ENCODE measurements at regions not wholly inside any gene's neighbourhood (a gene's known extent, or its start where the extent isn't known, plus 50 kb on each side); places are given as distances from the start of the nearest gene placed in this dataset.

DNA sequence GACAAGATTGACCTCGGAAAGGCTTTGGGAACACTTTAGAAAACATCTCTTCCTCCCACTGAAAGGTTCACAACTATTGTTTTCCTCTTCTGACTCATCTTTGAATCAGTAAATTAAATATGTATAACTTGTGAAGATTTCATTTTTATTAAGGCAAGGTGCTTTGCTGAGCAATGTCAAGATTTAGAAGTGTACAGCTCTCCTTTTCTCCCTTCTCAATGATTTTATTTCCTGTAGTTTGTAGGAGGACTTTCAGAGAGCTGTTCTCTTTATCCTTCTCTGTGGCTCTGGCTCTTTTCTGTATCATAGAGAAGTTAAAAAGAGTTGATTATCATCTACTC lies 594.2 kb downstream of the METTL15 start:
- WGBS, 2 donors: 39 to 67% methylated on average over 1 of the region's 1 CpG
- Histone ChIP-seq H3K4me3 (ENCODE audit: low read depth in 1 of 2, low read length in 2 of 2) (no peak overlapping the region), H3K4me1 (ENCODE audit: control insufficient read depth in 2 of 2, insufficient read depth in 2 of 2, low read length in 1 of 2) (peaks cover 0 to 2% of the 10 kb centered on the region in 2 donors), H3K27ac (ENCODE audit: low read depth in 2 of 2, low read length in 1 of 2) (no peak overlapping the region), H3K9me3 (ENCODE audit: control insufficient read depth in 2 of 2, insufficient read depth in 1 of 2, low read depth in 1 of 2, low read length in 1 of 2) (no peaks in the 10 kb centered on the region), H3K36me3 (ENCODE audit: control insufficient read depth in 2 of 2, insufficient read depth in 2 of 2, low read length in 1 of 2) (no peaks in the 10 kb centered on the region), H3K27me3 (ENCODE audit: control insufficient read depth in 1 of 2, insufficient read depth in 2 of 2, low read length in 2 of 2) (no peaks in the 10 kb centered on the region)

DNA sequence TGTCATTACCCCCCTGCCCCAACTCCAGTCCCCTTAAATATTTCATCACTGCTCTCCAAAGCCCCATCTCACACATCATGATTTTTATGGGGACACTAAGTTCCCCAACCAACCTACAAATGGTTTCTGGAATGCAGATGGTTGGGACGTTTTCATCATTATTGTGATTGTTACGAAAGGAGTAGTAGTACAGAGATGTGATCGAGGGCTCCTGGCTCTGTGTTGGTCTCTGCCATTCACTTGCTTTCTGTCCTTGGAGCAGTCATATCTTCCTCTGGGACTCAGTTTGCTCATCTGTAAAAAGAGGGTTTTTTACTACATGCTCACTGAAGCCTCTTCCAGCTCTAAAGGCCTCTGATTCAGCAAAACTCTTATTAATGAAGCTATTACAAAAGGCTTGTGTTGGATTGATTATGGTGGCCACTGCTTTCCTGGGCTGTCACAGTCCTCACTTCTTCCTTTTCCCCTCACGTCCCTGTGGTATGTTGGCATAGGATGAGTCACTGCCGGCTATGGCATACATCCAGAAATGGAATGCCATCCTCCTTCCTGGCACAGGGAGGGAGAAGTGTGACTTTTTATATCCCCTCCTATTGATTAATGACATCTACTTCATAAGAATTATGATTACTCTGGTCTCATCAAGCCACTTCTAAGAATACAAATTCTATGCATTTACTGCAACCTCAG lies 593.7 kb downstream of the METTL15 start:
- Histone ChIP-seq H3K4me3 (ENCODE audit: low read depth in 1 of 2, low read length in 2 of 2) (no peak overlapping the region), H3K36me3 (ENCODE audit: control insufficient read depth in 2 of 2, insufficient read depth in 2 of 2, low read length in 1 of 2) (no peaks in the 10 kb centered on the region), H3K4me1 (ENCODE audit: control insufficient read depth in 2 of 2, insufficient read depth in 2 of 2, low read length in 1 of 2) (peaks cover 0 to 2% of the 10 kb centered on the region in 2 donors), H3K27me3 (ENCODE audit: control insufficient read depth in 1 of 2, insufficient read depth in 2 of 2, low read length in 2 of 2) (no peaks in the 10 kb centered on the region), H3K27ac (ENCODE audit: low read depth in 2 of 2, low read length in 1 of 2) (no peak overlapping the region), H3K9me3 (ENCODE audit: control insufficient read depth in 2 of 2, insufficient read depth in 1 of 2, low read depth in 1 of 2, low read length in 1 of 2) (no peaks in the 10 kb centered on the region)
- 64 to 70% methylated on average over 5 of the region's 5 CpGs for WGBS, 2 donors

DNA sequence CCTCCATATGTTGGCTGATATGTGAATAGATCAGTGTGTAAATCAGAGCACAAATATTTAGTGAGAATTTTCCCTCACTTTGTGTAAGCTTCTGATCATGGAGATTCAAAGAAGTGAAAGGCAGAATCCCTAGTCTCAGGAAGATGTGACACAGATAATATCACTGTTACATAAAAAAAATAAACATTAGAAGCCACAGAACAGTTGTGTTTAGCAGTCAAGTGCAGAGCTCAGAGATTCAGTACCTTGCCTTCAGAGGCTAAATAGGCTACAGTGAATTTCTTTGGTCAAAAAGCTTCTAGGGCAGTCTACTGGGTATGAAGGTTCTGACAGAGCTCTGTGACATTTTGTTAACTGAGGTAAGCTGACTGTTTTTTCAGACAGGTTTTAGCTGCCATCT lies 591.5 kb downstream of the METTL15 start:
- Histone ChIP-seq H3K36me3 (ENCODE audit: control insufficient read depth in 2 of 2, insufficient read depth in 2 of 2, low read length in 1 of 2) (no peaks in the 10 kb centered on the region), H3K4me3 (ENCODE audit: low read depth in 1 of 2, low read length in 2 of 2) (no peak overlapping the region), H3K9me3 (ENCODE audit: control insufficient read depth in 2 of 2, insufficient read depth in 1 of 2, low read depth in 1 of 2, low read length in 1 of 2) (no peaks in the 10 kb centered on the region), H3K27ac (ENCODE audit: low read depth in 2 of 2, low read length in 1 of 2) (no peak overlapping the region), H3K27me3 (ENCODE audit: control insufficient read depth in 1 of 2, insufficient read depth in 2 of 2, low read length in 2 of 2) (no peaks in the 10 kb centered on the region), H3K4me1 (ENCODE audit: control insufficient read depth in 2 of 2, insufficient read depth in 2 of 2, low read length in 1 of 2) (peaks cover 0 to 2% of the 10 kb centered on the region in 2 donors)

DNA sequence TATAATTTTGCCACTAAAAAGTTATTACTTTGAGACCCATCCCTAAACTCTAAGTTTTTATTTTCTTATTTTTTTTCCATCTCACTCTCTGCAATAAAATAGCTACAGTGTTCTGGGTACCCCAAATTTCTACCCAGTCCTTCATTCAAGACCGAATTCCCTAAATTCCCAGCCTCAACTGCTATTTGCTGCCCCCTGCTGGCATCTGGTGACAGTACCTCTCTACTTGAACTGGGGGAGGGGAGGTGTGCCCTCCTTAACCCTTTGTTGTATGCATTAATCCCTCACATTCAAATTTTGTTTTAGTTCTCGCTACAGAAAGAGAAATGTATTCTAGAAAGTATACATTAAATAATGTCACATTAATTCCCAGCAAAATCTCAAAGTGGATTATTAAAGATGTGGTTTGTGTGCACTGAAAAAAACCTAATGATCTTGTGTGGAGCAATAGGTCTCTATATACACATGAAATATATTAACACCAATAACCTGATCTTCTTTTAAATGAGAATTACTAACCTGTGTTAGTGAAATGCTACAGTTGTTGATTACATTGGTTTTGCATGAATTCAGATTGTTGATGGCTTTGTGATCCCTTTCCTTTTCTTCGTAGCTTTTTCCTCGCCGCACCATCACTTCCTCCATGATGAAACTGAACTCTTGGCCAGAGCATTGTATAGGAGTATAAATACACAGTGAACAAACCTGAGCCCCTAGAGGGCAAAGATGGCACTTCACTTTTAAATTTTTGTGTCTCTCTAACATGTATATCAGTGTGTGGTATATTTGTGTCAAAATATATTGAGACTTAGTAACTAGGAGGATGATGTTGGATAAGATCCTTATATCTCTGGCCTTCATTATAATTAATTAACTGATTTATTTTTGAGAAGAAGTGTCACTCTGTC lies 590.0 kb downstream of the METTL15 start:
- Histone ChIP-seq H3K27ac (ENCODE audit: low read depth in 2 of 2, low read length in 1 of 2) (no peak overlapping the region), H3K4me1 (ENCODE audit: control insufficient read depth in 2 of 2, insufficient read depth in 2 of 2, low read length in 1 of 2) (peaks cover 0 to 2% of the 10 kb centered on the region in 2 donors), H3K4me3 (ENCODE audit: low read depth in 1 of 2, low read length in 2 of 2) (no peak overlapping the region), H3K9me3 (ENCODE audit: control insufficient read depth in 2 of 2, insufficient read depth in 1 of 2, low read depth in 1 of 2, low read length in 1 of 2) (no peaks in the 10 kb centered on the region), H3K36me3 (ENCODE audit: control insufficient read depth in 2 of 2, insufficient read depth in 2 of 2, low read length in 1 of 2) (no peaks in the 10 kb centered on the region), H3K27me3 (ENCODE audit: control insufficient read depth in 1 of 2, insufficient read depth in 2 of 2, low read length in 2 of 2) (no peaks in the 10 kb centered on the region)
- 67 to 71% methylated on average over 5 of the region's 5 CpGs for WGBS, 2 donors

DNA sequence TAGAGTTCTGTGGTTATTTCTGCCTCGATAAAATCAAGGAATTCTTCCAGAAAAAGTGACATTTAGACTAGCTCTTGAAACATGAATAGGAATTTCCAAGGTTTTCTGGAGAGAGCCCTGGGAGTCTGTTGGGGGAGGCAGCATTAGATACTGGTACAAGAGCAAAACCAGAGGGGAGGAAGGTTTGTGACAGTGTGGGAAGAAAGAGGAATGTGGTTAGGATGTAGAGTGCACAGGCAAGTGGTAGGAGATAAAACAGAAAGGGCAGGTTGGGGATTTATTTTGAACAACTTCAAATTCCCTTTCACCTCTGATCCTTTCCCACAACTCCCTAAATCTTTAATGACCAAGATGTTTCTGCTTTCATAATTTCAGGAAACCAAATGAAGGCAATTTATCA lies 588.4 kb downstream of the METTL15 start:
- H3K9me3 ChIP-seq (ENCODE audit: control insufficient read depth in 2 of 2, insufficient read depth in 1 of 2, low read depth in 1 of 2, low read length in 1 of 2): no peaks in the 10 kb centered on the region
- WGBS, 2 donors: 63 to 66% methylated on average over 1 of the region's 1 CpG

DNA sequence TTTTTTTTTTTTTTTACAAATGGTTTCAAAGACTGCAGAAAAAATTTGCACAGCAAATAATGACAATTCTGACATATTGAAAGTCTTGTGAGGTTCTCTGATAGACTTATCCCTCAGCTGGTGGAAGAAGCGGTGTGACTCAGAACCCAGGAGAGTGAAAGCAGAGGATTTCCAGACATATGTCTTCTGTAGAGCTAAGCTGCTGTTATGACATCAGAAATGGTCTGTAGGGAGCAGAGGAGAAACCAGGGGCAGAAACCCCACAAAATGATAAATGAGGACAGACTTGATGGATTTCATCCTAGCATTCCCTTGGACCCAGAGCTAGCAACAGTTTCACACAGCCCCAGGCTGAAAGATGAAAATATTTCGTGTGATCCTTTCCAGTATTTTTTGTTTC lies 582.6 kb downstream of the METTL15 start:
- no peaks in the 10 kb centered on the region for H3K27me3 ChIP-seq (ENCODE audit: control insufficient read depth in 1 of 2, insufficient read depth in 2 of 2, low read length in 2 of 2)
- WGBS, 2 donors: 61 to 82% methylated on average over 2 of the region's 2 CpGs

More for the DNA sequence above, 588.4 kb downstream of the METTL15 start:
- Histone ChIP-seq H3K4me1 (ENCODE audit: control insufficient read depth in 2 of 2, insufficient read depth in 2 of 2, low read length in 1 of 2) (no peaks in the 10 kb centered on the region), H3K36me3 (ENCODE audit: control insufficient read depth in 2 of 2, insufficient read depth in 2 of 2, low read length in 1 of 2) (no peaks in the 10 kb centered on the region), H3K27ac (ENCODE audit: low read depth in 2 of 2, low read length in 1 of 2) (no peak overlapping the region), H3K4me3 (ENCODE audit: low read depth in 1 of 2, low read length in 2 of 2) (no peak overlapping the region), H3K27me3 (ENCODE audit: control insufficient read depth in 1 of 2, insufficient read depth in 2 of 2, low read length in 2 of 2) (no peaks in the 10 kb centered on the region)

GRCh38 chr11:28684011-28684586 lies 575.9 kb downstream of the METTL15 start:
- H3K9me3 ChIP-seq (ENCODE audit: control insufficient read depth in 2 of 2, insufficient read depth in 1 of 2, low read depth in 1 of 2, low read length in 1 of 2): no peaks in the 10 kb centered on the region
- H3K36me3 ChIP-seq (ENCODE audit: control insufficient read depth in 2 of 2, insufficient read depth in 2 of 2, low read length in 1 of 2): no peaks in the 10 kb centered on the region
- H3K27ac ChIP-seq (ENCODE audit: low read depth in 2 of 2, low read length in 1 of 2): no peak overlapping the region
- no peaks in the 10 kb centered on the region for H3K4me1 ChIP-seq (ENCODE audit: control insufficient read depth in 2 of 2, insufficient read depth in 2 of 2, low read length in 1 of 2)
- H3K27me3 ChIP-seq (ENCODE audit: control insufficient read depth in 1 of 2, insufficient read depth in 2 of 2, low read length in 2 of 2): no peaks in the 10 kb centered on the region
- no peak overlapping the region for H3K4me3 ChIP-seq (ENCODE audit: low read depth in 1 of 2, low read length in 2 of 2)
- 59 to 63% methylated on average over 4 of the region's 4 CpGs for WGBS, 2 donors

More for the DNA sequence above, 582.6 kb downstream of the METTL15 start:
- Histone ChIP-seq H3K36me3 (ENCODE audit: control insufficient read depth in 2 of 2, insufficient read depth in 2 of 2, low read length in 1 of 2) (no peaks in the 10 kb centered on the region), H3K4me1 (ENCODE audit: control insufficient read depth in 2 of 2, insufficient read depth in 2 of 2, low read length in 1 of 2) (no peaks in the 10 kb centered on the region), H3K4me3 (ENCODE audit: low read depth in 1 of 2, low read length in 2 of 2) (no peak overlapping the region), H3K9me3 (ENCODE audit: control insufficient read depth in 2 of 2, insufficient read depth in 1 of 2, low read depth in 1 of 2, low read length in 1 of 2) (no peaks in the 10 kb centered on the region), H3K27ac (ENCODE audit: low read depth in 2 of 2, low read length in 1 of 2) (no peak overlapping the region)

GRCh38 chr11:28679795-28680468 lies 571.7 kb downstream of the METTL15 start:
- no peaks in the 10 kb centered on the region for H3K36me3 ChIP-seq (ENCODE audit: control insufficient read depth in 2 of 2, insufficient read depth in 2 of 2, low read length in 1 of 2)
- WGBS, 2 donors: 90% methylated on average over 3 of the region's 3 CpGs
- no peaks in the 10 kb centered on the region for H3K27me3 ChIP-seq (ENCODE audit: control insufficient read depth in 1 of 2, insufficient read depth in 2 of 2, low read length in 2 of 2)
- no peak overlapping the region for H3K4me3 ChIP-seq (ENCODE audit: low read depth in 1 of 2, low read length in 2 of 2)
- no peak overlapping the region for H3K27ac ChIP-seq (ENCODE audit: low read depth in 2 of 2, low read length in 1 of 2)
- no peaks in the 10 kb centered on the region for H3K9me3 ChIP-seq (ENCODE audit: control insufficient read depth in 2 of 2, insufficient read depth in 1 of 2, low read depth in 1 of 2, low read length in 1 of 2)
- H3K4me1 ChIP-seq (ENCODE audit: control insufficient read depth in 2 of 2, insufficient read depth in 2 of 2, low read length in 1 of 2): no peaks in the 10 kb centered on the region

DNA sequence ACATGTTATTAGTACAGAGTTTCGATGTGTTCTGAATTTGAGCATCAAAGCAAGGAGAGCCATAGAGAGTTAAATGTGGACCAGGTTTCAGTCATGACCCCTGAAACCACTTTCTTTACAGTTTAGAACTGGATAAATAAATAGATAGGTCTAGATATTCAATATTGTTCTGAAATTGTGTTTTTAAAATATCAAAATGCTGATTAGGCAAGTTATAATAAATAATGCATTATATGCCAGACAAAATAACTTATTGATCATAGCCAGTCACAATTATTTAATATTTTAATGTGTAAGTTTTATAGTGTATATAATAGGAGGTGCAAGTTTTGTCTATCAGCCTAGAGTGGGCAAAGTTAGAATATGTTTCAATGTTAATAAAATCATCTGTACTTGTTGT lies 569.5 kb downstream of the METTL15 start:
- Histone ChIP-seq H3K27ac (ENCODE audit: low read depth in 2 of 2, low read length in 1 of 2) (no peak overlapping the region), H3K9me3 (ENCODE audit: control insufficient read depth in 2 of 2, insufficient read depth in 1 of 2, low read depth in 1 of 2, low read length in 1 of 2) (no peaks in the 10 kb centered on the region)

More for the DNA sequence above, 569.5 kb downstream of the METTL15 start:
- Histone ChIP-seq H3K4me1 (ENCODE audit: control insufficient read depth in 2 of 2, insufficient read depth in 2 of 2, low read length in 1 of 2) (no peaks in the 10 kb centered on the region), H3K27me3 (ENCODE audit: control insufficient read depth in 1 of 2, insufficient read depth in 2 of 2, low read length in 2 of 2) (no peaks in the 10 kb centered on the region), H3K36me3 (ENCODE audit: control insufficient read depth in 2 of 2, insufficient read depth in 2 of 2, low read length in 1 of 2) (no peaks in the 10 kb centered on the region), H3K4me3 (ENCODE audit: low read depth in 1 of 2, low read length in 2 of 2) (no peak overlapping the region)
- 86 to 95% methylated on average over 1 of the region's 1 CpG for WGBS, 2 donors

Data from esophagus (tissue), 2 donors.